NT2/D1 (cell line): ENCODE measurements at regions not wholly inside any gene's neighbourhood (a gene's known extent, or its start where the extent isn't known, plus 50 kb on each side); places are given as distances from the start of the nearest gene placed in this dataset.

Experiments
- SUZ12 ChIP-seq: IDR thresholded peaks from 2 replicates; pipeline ENCODE4 v1.6.1; 2011; ENCODE audit not compliant: insufficient read length, insufficient read depth; ENCODE audit errors: extremely low read depth
- YY1 ChIP-seq: IDR thresholded peaks from 2 replicates; pipeline ENCODE4 v1.6.1; 2011; ENCODE audit not compliant: insufficient read length, insufficient read depth
- ZNF274 ChIP-seq: IDR thresholded peaks from 2 replicates; pipeline ENCODE4 v1.6.1; 2011; ENCODE audit warnings: mild to moderate bottlenecking, low read depth, low read length

- TF ChIP-seq SUZ12: no peak
- TF ChIP-seq YY1: no peak
- TF ChIP-seq ZNF274: no peak
Measured at GRCh38 chr12:113641426-113642030, 169.9 kb upstream of the LHX5 start.
